GM18867 (cell line): ENCODE measurements at regions not wholly inside any gene's neighbourhood (a gene's known extent, or its start where the extent isn't known, plus 50 kb on each side); places are given as distances from the start of the nearest gene placed in this dataset.
"Not testable (repeated sequence)": the region's sequence is repeated elsewhere in the genome, so short reads cannot be mapped to it uniquely, and the experiment has no call there.

Experiments used
- ATAC-seq: cut with Tn5 transposase; IDR thresholded peaks from one replicate; pipeline ENCODE4 v1.9.1; 2021; ENCODE audit warnings: mild to moderate bottlenecking, moderate library complexity; ENCODE audit not compliant: unreplicated experiment

DNA sequence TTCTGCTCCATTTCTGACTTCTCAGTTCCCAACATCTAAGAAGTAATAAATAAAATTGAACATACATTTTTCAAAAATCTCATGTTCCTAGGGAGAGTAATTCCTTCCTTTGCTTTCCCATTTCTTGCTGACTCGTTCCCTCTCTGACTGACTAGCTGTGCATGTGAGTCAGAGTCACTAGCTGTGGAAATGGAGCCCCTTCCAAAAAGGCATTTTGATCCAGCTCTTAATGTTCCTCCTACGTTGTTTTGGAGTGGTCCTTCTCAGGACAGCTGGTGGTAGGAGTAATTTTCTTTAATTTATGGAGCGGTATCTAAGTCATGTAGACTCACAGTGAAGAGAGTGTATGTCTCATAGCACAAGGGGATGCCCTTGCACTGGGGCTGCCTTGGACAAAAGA, 460.2 kb downstream of the GADD45G start:
- no peak for ATAC-seq

DNA sequence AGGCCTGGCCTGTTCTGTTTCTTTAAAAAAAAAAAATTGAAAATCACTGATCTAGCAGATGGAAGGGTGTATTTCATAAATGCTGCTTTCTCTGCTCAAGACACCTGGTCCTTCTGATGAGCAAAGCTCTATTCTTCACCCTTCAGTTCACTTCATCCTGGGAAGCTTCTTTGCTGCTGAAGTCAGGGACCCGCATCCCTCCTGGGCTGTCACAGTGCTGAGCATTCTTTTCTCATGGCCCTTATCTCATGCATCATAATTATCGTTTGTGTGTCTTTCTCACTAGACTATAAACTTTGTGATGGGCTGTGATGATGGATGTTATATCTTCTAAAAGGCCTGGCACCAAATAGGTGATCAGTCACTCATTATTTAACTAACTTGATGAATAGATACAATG, 461.0 kb downstream of the GADD45G start:
- no peak for ATAC-seq

DNA sequence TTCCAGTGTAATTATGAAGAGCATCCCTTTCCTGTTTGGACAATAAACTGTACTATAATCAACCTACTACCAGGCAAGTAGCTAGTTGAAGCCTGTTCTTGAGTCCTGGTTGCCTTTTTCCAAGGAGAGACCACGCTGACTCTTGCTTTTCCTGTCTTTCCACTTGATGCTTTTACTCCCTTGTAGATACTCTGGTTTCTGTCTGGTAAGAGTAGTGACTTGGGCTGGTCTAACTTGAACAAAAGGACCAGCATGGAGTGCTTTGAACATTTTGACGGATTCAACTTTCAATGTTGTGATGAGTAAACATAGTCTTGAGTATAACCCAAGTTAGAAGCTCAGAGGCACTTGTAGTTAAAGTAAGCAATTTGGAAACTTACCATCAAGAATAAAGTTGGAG, 464.3 kb downstream of the GADD45G start:
- ATAC-seq = no peak

DNA sequence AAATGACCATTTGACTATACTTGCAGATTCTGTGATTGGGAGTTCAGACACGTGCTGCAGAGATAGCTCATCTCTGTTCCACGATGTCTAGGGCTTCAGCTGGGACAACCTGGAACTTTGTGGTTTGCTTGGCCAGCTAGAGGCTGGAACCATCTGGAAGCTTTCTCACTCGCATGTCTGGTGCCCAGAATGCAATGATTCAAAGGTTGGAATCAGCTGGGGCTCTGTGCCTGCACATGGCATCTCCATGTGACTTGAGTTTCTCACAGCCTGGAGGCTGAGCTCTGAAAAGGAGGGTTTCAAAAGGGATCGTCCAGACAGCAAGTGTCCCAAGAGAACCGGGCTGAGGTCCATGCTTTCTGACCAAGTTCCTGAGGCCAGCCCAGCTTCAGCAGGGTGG, 465.2 kb downstream of the GADD45G start:
- ATAC-seq = no peak

DNA sequence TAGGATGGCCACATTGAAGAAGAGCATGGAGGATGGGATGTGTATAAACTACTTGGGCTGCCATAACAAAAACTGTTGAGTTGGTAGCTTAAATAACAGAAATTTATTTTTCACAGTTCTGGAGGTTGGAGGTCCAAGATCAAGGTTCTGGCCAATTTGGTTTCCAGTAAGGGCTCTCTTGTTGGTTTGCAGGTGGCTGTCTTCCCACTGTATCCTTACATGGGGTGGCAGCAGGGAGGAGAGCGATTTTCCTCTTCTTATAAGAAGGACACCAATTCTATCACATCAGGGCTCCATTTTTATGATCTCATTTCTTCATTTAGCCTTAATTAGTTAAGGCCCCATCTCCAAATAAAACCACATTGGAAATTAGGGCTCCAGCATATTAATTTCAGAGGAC, 465.7 kb downstream of the GADD45G start:
- ATAC-seq = no peak

DNA sequence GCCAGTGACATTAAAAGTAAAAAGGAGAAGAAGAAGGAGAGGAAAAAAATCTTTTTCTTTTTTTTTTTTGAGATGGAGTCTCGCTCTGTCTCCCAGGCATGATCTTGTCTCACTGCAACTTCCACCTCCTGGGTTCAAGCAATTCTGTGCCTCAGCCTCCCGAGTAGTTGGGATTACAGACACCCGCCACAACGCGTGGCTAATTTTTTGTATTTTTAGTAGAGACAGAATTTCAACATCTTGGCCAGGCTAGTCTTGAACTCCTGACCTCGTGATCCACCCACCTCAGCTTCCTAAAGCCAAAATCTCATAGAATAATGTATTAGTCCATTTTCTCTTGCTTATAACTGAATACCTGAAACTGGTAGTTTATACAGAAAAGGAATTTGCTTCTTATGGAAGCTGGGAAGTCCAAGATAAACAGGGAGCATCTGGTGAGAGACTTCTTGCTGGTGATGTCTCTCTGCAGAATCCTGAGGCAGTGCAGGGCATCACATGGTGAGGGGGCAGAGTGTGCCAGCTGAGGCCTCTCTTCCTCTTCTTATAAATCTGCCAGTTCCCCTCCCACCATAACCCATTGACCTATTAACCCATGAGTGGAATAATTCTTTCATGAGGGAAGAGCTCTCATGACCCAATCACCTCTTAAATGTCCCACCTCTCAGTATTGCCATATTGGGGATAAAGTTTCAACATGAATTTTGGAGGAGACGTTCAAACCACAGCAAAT, 466.3 kb downstream of the GADD45G start:
- ATAC-seq = no peak

DNA sequence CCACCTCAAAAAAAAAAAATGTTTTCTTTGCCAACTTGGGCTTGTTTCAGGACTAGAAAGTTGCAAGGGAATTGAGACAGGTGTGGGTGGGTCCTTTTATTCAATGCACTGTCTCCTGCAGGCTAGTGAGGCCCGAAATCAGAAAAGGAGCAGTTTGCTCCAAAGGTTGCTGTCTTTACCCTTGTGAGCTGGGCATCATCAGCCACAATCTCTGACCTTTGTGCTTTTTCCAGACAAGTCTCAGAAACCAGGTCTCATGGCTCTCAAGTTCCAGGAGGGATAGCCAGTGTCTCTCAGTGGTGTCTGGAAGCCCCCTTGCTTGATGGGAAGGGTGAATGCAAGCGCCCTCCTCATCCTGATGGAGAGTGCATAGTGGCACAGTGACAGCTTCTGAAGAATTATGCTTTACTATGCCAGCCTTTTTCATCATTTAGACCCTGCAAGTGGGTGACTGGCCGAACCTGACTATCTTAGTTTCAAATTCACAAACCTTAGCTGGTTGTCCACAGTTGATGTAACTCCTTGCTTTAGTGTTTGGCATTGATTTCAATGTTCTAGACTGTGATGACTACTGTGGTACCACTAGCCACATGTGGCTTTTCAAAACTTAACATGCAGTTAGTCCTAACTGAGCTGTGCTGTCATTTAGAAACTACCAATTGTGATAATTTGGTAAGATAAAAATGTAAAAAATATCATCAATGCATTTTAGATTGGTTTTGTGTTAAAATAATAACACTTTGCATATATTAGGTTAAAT, 468.6 kb downstream of the GADD45G start:
- ATAC-seq = no peak

DNA sequence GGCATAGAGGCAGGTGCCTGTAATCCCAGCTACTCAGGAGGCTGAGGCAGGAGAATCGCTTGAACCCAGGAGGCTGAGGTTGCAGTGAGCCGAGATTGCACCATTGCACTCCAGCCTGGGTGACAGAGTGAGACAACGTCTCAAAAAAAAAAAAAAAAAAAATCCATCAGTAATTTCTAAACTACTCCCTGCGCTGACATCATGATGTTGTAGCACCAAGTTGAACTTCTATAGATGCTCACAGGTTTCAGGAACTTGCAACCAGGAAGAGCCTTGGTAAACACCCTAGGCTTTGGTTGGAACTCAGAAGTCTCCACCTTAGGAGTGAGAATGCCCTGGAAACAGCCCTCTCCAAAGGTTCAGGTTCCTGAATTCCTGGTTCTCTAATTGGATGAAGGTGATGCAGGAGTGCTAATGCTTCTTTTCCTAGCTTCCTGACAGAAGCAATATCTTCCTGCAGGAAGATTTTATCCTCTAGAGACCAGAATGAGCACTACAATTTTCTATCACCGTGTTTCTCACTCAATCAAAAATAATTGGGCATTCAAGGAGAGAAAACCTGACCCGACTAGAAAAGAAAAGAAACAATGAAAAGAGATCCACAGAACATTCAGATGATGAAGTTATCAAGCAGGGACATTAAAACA, 469.6 kb downstream of the GADD45G start:
- no peak for ATAC-seq

DNA sequence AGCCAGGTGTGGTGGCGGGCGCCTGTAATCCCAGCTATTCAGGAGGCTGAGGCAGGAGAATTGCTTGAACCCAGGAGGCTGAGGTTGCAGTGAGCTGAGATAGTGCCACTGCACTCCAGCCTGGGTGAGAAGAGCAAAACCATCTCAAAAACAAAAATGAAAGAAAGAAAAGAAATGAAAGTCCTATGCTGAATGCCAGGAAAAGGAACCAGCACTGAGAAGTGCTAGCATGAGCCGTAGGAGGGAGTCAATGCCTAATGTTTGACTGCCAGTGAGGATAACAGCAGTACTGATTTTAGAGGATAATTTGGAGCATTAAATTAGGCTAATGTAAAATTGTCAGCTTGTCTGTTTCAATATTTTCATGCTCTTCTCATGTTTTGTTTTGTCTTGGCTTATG, 472.8 kb downstream of the GADD45G start:
- not testable (repeated sequence) for ATAC-seq

DNA sequence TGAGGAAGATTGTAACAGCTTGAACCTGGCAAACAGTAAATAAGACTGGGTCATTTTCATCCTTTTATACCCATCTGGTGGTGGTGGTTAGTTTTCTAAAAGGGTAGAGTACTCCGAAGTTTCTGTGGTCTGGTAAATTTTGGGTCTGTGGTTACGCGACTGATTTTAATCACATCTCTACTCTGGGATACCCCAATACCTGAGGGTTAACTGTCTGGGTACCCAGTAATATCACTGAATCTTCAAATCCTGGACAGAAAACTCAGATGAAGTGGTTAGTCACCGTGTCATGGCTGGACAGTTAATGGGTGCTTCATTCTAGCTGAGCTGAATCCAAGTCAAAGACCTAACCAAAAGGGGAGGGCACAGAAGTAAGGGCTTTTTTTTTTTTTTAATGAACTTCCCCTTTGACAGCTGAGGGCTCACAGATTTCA, 474.2 kb downstream of the GADD45G start:
- no peak for ATAC-seq

DNA sequence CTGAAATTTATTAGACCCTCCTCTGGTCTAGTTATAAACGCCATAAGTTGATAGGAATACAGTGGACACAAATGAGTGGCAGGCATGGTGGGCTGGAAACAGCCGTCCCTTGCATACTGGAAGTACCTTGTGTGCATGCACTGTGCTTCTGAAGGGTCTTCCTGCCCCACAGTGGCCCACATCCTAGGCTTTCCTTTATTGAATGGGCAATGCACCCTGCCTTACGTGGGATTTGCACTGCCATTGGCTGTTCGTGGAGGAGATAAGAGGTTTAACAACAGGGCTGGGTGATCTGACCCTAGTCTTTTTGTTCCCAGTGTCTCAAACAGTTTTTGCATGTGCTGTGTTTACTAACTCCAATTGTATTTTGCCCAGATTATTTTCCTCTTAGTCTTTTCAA, 480.8 kb downstream of the GADD45G start:
- no peak for ATAC-seq

DNA sequence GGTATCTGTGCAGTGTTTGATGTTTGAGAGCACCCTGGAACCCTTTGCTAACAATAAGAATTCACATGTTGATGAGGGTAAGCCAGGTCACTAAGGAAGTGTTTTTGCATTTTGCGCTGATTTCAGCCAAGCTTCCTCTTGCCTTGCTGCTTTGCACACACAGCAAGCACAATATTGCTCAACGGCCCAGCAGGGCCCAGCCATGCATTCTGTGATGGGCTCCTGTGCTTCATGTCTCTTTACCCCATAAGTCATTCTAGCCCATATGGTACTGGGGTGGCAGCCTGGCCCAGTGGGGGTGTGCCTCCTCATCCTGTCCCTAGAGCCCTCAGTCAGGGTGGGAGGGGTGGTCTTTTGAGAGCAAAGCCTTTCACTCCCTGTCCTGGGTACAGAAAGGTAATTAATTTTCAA, 481.3 kb downstream of the GADD45G start:
- no peak for ATAC-seq

DNA sequence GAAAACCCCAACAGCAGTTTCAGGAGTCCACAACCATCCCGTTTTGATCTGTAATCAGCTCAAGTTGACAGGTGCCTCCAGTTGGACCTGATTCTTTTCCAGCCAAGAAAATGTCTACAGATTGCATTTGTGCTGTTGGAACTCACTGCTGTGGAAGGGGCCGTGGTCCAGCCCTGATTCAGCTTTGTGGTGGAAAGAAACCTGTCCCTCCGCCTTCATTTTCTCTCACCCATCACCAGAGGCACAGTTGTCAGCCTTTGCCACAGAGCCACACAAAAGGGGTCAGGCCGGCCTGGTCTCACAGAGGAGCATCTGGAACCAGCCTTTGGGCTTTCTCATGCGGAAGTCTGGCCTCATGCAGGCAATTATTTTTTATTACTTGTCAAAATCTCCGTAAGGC, 483.6 kb downstream of the GADD45G start:
- ATAC-seq = no peak

DNA sequence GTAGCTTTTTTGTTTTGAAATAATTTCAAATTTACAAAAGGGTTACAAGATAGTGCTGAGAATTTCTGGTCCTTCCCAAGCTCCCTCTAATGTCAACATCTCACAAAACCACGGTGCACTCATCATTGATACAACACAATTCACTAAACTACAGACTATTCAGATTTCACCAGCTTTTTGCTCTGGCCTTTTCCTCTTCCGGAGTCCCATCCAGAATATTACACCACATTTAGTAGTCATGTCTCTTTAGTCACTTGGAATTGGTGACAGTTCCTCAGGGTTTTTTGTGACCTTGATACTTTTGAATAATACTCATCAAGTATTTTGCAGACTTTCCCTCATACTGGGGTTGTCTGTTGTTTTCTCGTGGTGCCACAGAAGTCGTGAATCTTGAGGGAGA, 484.0 kb downstream of the GADD45G start:
- no peak for ATAC-seq

DNA sequence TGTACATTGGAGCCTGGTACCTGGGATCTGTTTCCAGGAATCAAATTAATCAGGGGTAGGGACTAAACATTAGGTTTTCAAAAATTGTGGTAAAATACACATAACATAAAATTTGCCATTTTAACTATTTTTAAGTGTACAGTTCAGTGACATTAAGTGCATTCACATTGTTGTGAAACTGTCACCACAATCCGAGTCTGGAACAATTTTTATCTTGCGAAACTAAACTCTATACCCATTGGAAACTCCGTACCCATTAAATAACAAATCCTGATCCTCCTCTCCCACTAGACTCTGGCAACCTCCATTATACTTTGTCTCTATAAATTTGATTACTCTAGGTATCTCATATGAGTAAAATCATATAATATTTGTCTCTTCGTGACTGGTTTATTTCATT, 486.2 kb downstream of the GADD45G start:
- ATAC-seq = no peak

DNA sequence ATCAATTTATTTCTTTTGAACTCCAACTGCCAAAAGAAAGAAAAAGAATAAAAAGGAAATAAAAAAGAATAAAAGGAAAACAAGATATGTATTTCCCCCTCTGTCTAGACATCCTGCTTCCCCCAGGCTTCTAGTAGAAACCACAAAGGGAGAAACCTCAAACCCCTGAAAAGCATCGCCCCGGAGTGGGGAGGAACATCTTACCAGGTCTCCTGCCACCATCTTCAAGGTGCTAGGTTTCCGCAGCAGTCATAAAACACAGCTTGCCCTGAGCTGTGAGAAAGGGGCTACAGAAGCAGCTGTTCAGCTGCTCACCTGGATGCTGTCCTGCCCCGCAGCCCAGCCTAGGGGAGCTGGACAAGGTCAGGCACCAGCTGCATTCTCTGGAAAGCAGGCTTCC, 487.7 kb downstream of the GADD45G start:
- no peak for ATAC-seq

DNA sequence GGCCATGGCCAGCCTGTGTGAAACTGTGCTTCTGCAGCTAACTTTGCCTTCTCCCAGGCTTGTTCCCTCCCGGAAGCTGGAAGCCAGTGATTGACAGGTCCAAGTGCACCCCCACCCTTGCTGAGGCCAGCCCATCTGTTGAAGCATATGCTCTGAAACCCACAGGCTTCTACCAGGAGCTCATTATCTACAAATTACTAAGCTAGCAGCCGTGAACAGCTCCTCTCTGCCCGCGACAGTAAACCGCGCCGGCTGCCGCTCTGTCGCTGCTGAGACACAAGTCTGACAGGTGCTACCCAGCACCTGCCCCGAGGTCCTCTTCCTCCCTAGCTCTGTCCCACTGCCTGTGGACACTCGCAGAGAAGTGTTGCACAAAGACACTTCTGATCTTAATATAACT, 490.9 kb downstream of the GADD45G start:
- ATAC-seq = no peak

DNA sequence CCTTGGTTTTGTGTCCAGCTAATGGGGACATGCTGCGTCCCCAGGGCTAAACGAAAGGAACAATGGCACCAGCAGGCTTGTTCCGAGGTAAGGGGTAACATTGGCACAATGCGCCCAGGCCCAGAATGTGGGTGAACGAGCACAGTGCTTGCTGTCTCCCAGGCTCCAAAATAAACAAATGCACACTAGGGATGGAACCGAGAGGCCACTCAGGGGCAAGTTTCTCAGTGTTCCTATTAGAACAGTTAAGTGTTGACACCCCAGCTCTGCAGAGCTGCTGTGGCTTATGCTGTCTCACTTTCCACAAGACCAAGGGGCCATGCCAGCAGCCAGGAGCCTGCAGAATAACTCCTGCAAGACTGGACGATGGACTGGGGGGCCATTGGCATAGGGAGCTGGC, 492.4 kb downstream of the GADD45G start:
- no peak for ATAC-seq

DNA sequence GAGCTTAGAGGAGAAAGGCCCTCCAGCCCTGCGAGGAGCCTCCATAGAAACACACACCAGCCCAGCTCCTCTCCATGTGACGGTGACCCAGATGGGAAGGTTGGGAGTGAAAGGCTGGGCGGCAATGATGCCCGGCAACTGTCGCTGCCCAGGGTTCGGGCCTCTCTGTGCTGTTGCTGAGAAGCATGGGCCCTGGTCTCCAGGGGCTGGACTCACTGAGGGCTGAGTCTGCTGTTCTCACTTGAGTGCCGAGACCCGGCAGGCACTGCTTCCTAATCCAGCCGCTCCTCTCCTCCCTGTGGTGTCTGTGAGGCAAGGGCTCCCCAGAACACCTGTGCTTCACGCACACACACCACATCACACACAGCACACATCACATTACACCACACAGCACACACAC, 493.6 kb downstream of the GADD45G start:
- no peak for ATAC-seq

DNA sequence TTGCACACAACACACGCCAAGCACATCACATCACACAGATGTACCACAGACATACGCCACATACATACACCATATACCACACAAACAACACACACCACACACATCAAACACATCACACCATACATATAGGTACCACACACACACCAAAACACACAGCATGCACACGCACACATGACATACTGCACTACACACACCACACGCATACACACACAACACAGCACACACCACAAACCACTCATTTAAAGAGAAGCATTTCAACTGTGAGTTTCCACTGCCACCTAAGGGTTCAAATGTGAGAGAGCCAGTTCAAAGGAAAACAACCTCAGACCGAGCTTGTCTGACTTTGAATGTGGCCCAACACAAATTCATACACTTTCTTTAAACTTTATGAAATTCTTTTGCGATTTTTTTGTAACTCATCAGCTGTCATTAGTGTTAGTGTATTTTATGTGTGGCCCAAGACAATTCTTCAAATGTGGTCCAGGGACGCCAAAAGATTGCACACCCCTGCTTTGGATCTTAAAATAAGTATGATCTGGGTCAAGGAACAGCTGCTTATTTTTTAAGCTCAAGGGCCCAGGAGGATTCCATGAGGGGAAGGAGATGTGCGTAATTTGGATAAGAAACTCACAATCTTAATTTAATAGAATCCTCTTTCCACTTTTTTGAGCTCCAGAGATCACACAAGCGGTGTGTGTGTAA, 494.6 kb downstream of the GADD45G start:
- no peak for ATAC-seq

DNA sequence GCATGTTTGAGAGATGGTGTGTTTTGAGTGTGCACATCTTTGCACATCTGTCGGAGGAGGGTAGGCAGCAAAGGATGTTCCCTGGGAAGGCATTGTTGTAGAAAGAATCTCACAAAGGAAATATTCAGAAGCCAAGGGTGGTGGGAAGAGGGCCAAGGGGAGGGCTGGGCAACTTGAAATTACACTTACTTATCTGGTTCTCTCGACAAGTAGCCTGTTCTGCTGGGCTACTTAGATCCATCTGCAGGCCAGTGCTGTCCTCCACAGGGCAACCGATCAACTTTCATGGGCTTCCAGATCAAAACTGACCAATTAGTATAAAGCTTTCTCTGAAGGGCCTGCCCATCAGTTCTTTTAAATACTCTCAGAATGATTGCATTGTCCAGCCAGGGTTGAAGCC, 495.2 kb downstream of the GADD45G start:
- no peak for ATAC-seq
